OCI-LY3 (cell line): ENCODE measurements at regions not wholly inside any gene's neighbourhood (a gene's known extent, or its start where the extent isn't known, plus 50 kb on each side); places are given as distances from the start of the nearest gene placed in this dataset.

Experiments
- EZH2phosphoT487 ChIP-seq: fragments of 200-600 bp; shearing (Covaris generic); IDR thresholded peaks from 2 replicates; pipeline ENCODE4 v1.6.1; 2018; ENCODE audit warnings: antibody characterized with exemption, mixed run types, low read depth
- TF ChIP-seq, protein P1 (sequence below): fragments of 200-600, 300-600 bp; sonication (generic); IDR thresholded peaks from 2 replicates; pipeline ENCODE4 v1.5.1; 2014; ENCODE audit warnings: antibody characterized with exemption, low read length, low read depth

DNA sequence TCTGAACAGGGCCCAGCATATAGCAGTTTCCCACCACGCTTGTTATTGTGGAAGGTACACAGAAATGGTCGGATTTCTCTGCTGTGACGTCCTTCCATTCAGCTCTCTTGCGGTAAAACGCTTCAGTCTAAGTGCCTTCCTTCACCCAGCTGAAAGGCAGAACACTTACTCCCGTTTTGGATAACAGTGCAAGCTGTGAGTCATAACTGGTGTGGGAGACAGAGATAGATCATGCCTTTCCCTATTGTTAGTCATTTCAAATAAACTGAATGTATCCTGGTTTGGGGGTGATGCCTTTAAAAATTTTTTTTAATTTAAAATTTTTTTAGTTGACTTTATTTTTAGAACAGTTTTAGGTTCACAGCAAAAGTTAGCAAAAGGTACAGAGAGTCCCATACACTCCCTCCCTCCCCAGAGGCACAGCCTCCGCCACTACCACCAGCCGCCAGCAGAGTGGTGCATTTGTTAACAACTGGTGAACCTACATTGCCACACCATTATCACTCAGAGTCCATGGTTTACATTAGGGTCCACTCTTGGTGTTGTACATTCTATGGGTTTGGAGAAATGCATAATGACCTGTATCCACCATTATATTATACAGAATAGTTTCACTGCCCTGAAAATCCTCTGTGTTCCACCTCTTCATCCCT lies 94.9 kb upstream of the NSMCE3 start:
- TF ChIP-seq, protein P1, sequence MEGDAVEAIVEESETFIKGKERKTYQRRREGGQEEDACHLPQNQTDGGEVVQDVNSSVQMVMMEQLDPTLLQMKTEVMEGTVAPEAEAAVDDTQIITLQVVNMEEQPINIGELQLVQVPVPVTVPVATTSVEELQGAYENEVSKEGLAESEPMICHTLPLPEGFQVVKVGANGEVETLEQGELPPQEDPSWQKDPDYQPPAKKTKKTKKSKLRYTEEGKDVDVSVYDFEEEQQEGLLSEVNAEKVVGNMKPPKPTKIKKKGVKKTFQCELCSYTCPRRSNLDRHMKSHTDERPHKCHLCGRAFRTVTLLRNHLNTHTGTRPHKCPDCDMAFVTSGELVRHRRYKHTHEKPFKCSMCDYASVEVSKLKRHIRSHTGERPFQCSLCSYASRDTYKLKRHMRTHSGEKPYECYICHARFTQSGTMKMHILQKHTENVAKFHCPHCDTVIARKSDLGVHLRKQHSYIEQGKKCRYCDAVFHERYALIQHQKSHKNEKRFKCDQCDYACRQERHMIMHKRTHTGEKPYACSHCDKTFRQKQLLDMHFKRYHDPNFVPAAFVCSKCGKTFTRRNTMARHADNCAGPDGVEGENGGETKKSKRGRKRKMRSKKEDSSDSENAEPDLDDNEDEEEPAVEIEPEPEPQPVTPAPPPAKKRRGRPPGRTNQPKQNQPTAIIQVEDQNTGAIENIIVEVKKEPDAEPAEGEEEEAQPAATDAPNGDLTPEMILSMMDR, result 0 out of 2 replicates have a peak, but pooled peaks have one; percentile 8
- no peak for TF ChIP-seq EZH2phosphoT487
